ENCODE measurements at regions not wholly inside any gene's neighbourhood (a gene's known extent, or its start where the extent isn't known, plus 50 kb on each side); places are given as distances from the start of the nearest gene placed in this dataset.
"Not testable (repeated sequence)": the region's sequence is repeated elsewhere in the genome, so short reads cannot be mapped to it uniquely, and the experiment has no call there.

DNA sequence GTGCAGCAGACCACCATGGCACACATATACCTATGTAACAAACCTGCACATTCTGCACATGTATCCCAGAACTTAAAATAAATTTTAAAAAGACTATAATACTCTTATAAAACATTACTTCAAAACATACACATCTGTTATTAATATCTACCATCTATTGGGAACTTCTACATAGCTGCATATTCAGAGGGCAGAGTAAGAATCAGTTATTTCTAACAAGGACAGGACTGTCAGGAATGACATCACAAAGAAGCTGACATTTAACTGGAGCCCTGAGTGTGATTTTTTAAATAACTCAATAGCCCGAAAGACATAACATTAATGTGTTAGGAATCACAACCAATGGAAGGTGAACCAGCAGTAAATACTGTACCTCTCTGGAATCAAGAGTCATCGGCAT is 276.7 kb upstream of the ECI2 start:
- no peak for DNase-seq (ENCODE audit: low spot score)

DNA sequence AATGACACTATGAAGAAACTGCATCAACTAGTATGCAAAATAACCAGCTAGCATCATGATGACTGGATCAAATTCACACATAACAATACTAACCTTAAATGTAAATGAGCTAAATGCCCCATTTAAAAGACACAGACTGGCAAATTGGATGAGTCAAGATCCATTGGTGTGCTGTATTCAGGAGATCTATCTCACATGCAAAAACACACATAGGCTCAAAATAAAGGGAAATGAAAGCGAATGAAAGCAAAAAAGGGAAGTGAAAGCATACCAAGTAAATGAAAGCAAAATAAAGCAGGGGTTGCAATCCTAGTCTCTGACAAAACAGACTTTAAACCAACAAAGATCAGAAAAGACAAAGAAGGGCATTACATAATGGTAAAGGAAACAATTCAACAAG is 272.3 kb upstream of the ECI2 start:
- not testable (repeated sequence) for DNase-seq (ENCODE audit: low spot score)

DNA sequence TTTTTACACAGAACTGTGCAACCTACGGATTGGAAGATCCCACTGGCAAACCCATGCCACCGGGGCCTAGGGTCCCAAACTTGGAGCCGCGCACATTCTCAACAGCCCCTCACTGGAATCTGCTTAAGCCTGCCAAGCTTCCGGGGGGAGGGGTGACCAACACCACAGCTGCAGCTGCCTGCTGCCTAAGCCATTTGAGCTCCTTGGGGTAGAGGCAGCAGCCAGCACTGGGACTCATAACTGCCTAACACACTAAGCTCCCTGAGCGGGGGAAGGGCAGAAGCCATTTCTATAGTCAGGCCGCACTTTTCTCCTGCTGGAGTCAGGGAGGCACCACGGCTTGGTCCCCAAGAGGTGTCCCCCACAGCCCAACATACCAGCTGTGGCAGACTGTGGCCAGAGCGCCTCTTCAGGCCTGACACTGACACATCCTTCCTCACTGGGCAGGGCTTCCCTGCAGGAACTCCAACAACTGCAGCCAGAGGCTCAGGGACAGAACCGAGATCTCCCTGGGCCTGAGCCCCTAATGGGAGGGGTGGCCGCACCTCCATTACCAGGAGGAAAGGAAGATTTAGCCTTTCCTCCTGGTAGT is 270.3 kb upstream of the ECI2 start:
- DNase-seq (ENCODE audit: low spot score) = no peak

DNA sequence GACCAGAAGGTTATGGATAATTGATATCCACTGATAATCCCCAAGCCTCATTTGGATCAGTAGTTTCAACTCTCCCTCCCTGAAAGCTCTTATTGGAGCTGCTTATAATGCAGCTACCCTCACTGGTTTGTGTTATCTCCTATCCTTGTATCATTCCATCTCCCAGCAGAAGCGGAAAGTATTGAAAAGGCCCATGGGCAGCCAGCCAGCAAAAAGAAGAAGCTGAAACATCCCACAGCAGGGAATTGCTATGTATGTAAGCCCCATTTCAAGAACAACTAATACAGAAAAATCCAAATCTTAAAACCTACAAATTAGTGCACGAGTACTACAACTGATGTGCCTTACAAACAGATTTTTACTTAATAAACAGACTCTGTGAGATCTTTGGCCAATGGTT is 269.0 kb upstream of the ECI2 start:
- no peak for DNase-seq (ENCODE audit: low spot score)

DNA sequence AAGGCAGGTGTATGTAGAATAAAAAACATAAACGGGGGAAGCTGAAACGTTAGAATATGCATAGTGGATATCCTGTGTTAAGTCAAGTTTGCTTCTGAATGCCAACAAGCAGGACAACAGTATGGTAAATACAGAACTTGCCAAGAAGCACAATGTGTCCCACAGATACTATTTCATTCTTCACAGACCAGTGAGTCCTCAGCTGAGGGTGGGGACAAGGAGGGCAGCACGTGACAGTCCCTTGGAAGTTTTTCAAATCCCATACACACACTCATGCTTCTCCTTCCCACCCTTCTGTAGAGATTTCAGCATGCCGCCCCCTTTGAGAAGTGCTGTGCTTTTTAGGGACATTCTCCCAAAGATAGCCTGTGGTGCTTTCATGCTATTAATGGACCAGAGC is 268.5 kb upstream of the ECI2 start:
- DNase-seq (ENCODE audit: low spot score) = no peak

DNA sequence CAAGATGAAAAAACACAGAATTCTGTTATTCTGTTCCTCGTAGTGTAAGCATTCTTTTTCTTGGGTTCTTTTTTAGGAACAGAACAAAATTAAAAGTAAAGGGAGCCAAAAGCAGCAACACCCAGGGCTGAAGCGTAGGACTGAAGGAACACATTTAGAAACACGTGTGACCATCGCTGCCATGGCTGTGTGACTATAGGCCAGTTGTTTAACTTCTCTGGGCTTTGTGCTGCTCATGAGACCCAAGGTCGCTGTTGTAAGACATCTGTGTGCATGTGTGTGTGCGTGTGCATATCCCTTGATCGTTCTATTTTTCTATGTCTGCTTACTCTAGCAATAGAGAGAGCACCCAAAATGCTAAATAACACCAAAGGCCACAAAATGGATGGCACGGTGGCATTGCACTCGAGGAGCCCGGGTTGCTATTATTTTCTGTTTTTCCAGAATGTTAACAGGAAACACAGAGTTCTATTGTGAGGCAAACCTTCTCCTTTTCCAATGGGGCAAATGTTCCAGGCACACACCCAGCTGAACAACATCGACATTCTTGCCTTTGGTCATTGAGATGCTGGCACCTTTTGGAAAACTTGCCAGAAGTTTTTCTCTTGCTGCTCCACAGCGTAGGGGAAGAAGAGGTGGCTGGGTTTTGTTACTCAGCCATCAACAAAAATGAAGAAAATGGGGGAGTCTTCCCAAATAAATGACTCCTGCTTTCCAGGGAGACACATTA is 267.8 kb upstream of the ECI2 start:
- no peak for DNase-seq (ENCODE audit: low spot score)

DNA sequence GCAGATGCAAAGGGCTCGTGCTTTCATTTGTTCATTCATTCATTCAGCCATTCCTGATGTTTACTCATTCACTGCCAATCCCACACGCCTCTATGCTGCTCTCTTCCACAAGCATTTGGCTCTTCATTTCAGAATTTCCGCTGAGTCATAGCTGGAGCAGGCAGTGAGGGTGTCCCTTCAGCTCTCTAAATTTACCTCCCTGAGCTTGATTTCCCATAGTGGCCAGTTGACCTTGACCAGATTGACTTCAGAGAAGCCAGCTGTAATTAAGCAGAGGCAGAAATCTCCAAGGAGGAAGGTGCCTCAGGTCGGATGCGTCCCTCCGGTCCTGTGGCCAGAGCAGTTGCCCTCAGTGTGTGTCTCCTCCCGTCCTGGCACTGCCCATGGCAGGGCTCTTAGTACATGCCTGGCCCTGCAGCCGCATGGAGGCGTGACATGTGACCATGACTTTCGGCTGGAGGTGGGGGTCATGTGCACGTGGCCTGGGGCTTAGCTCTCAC is 267.2 kb upstream of the ECI2 start:
- DNase-seq (ENCODE audit: low spot score) = no peak

DNA sequence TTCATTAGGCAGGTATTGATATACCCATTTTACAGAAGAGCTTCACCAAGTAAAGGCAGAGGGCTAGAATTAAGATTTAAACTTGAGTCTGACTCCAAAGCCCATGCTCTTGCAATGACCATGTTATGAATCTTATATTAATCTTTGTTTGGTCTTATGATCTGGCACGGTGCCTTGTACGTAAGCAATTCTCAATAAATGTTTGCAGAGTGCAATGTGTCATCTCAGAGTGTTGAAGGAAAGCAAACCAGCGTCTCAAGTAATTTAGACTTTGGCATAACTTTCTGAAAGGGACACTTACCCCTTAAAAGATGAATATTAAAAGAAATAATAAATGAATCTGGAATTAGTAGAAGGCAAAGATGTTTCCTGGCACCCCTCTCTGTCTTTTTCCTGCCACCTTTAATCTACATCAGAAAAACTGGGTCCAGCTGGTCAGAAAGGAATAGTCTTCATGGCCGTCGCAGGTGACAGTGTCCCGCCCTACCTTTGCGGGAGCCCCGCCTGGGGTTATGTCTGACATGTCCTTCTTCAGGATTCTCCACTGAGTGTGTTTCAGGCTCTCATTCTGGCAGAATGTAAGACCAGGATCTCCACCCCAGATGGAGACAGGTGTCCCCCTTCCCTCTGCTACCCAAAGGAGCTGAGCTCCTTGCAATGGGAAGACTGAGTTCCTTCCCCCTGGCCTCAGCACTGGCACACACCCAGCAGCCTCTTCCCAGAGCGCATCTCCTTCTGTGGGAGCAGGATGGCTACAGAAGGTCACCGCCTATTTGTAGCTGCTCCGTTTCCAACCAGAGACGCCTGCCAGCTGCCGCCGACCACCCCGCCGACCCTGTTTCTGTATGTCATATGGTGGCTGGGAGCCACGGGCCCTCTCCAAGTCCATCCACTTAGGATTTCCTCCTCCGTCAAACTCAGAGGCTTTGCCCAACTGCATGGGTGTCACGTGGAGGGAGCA is 266.3 kb upstream of the ECI2 start:
- DNase-seq (ENCODE audit: low spot score) = no peak

DNA sequence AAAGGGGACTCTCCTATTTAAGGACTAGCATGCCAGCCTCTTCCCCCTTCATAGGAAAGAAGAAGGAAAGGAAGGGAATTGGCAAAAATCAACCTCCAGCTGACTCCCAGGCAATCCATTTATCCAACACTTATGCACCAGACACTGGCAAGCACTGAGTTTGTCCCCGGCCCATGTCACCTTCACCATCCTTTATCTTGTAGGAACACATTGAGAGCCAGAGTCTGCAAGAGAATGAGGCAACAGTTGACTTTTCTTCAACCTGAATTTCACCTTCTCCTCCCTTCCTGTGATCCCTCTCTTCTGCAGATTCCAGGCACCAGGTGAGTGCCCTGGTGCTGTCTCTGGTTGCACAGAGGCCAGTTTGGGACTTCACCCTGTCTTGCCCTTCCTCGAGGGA is 264.3 kb upstream of the ECI2 start:
- DNase-seq (ENCODE audit: low spot score) = no peak

DNA sequence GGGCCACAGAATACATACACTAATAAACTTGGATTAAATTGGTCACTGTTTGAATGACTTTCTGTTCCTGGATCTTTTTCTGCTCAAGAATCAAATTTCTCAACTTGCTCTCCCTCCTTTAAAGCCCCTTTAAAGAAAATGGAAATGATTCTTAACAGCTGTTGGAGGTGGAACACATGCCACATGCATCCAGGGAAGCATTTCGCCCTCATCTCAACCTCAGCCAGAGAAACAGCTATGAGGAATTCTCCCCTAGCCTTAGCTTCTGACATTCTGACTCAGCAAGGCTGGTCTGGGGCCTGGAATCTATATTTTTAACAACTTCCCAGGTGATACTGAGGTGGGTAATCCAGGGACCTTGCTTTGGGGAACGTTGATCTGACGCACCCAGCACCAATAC is 263.4 kb upstream of the ECI2 start:
- DNase-seq (ENCODE audit: low spot score) = no peak

DNA sequence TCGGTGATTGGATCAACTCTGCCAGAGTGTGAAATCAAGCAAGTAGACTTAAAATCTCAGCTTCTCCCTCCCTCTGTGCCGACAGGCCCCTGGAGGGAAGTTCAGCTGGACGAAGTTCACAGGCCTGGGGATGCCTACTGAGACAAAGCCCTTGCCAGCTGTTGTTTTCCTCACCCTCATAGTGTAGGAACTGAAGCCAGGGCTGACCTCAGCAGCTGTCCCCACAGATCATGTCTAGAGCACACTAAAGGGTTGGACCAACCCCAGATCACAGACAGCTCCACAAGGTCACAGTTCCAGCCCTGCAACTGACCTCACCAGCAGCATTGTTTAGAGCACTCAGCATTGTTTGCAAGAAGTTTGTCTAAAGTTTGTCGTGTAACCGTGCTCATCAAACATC is 261.9 kb upstream of the ECI2 start:
- no peak for DNase-seq (ENCODE audit: low spot score)

DNA sequence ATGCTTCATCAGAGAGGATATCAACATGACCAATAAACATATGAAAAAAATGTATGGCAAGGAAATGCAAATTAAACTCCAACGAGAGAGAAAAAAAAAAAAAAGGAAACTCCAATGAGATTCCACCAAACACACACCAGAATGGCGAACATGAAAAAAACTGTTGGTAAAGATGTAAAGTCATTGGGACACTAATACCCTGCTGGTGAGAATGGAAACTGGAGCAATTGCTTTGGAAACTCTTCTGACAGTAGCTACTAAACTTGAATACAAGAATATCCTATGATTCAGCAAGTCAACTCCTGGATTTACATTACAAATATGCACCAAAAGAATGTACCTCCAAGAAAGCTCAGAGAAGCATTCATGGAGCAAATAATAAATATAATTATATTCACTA is 260.7 kb upstream of the ECI2 start:
- DNase-seq (ENCODE audit: low spot score) = no peak

DNA sequence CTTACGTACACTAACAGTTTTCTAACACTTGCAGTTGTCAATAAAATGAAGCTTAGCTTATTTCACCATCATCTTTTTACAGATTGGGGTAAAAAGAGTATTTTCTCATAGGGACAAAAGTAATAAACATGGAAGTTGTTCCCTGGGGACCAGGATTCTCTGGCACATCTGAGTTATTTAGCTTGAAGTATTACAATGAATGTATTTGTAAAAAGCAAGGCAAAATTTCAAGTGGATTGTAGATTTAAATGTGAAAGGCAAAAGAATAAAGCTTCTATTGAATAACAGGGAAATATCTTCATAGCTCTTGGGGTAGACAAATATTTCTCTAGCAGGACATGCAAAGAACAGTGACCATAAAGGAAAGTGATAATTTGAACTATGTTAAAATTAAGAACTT is 260.0 kb upstream of the ECI2 start:
- no peak for DNase-seq (ENCODE audit: low spot score)

DNA sequence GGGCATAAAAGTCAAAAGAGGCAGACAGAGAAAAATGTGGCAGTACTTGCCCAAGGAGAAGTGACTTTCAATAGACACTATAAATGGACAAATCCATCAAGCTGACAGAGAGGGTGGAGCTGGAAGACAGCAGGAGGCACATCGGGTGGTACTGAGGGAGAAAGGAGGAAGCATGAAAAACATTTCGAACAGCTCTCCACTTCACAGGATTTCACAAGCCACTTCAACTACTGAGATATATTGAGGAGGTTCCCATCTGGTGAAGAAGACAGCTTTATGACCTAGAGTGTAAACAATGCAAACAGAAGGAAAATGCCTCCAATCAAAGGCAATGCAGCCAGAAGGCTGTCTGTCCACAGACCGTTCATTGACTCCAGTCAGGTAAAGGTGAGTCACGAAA is 259.4 kb upstream of the ECI2 start:
- no peak for DNase-seq (ENCODE audit: low spot score)

DNA sequence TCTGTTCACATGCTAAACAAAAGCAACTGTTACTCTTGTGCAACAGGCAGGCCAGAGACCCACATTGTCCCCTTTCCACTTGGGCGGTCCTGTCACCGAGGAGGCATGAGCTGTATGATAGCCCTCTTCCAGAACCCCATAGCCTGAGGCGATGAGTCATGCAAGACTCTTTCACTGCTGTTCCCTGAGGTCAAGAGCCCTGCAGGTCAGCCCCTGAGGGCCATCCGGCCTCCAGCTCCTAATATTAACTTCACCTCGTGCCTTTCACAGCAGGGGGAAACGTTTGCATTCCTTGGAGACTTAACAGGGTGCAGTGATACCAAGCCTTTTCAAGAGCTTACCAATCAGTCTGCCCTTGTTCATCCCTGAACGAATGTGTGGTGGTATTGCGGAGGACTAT is 253.3 kb upstream of the ECI2 start:
- no peak for DNase-seq (ENCODE audit: low spot score)

DNA sequence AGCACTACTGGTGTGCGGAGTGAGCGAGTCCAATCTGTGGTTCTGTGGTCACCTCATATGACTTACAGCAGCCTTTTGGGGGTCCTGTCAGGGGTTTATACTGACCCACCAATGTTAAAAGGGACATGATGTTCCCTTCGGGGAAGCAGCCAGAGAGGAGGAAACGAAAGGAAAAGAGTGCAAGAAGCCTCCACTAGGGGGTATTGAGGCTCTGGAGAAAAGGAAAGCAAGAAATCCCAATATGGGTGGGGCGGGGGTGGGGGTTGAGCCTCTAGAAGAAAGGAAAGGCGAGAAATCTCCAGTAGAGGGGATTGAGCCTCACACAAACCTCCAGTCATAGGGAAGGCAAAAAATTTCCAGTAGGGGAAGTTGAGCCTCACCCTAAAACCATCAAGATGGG is 249.3 kb upstream of the ECI2 start:
- no peak for DNase-seq (ENCODE audit: low spot score)

DNA sequence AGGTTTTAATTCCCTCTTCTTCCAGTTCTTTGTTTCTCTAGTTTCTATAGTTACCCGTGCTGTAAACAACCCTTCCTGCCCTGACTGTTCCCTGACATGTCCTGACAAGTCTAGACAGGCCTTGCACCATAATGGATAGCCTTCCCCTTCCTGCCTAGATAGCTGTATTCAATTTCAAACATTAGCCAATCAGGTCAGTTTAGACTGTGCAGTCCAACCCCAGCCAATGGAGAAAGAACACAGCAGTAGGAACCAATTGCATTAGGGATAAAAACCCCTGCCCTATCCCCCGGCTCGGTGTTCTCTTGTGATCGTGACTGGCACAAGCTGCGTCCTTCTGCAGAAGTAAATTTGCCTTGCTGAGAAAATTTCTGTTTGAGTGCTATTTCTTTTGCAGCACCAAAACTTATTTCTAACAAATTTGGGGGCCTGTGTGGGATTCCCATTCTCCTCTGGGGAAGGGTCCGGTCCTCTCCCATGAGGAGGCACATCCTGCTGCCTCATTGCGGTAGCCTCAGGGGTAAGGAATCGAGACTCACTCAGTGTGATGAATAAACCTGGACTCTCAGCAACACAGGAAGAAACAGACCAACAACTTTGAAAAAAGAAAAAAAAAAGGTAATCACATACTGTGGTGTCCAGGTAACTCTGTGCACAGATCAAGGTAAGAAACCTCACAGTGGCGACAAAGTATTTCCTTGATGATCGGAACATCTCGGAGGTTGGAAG is 248.7 kb upstream of the ECI2 start:
- DNase-seq (ENCODE audit: low spot score) = no peak

DNA sequence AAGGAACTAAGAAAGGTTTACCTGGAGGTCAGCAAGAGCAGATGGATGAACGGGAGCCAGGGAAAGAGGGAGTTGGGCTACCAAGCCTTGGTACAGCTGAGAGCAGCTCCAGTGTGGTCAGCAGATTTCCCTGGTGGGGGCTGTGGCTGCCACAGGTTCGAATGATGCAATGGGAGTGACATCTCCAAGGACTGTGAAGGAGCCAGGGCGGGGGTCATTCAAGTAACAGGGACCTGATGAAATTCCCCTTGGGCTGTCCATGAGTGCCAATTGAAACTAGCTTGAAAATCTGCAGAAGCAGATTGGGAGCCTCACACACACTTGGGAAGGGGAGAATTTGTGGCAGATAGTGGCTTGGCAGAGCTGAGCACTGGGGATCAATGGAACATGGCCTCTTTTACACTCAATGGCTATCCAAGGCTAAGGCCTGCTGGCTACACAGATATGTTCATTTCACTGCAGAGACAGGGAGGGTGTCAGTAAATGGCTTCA is 247.0 kb upstream of the ECI2 start:
- no peak for DNase-seq (ENCODE audit: low spot score)

DNA sequence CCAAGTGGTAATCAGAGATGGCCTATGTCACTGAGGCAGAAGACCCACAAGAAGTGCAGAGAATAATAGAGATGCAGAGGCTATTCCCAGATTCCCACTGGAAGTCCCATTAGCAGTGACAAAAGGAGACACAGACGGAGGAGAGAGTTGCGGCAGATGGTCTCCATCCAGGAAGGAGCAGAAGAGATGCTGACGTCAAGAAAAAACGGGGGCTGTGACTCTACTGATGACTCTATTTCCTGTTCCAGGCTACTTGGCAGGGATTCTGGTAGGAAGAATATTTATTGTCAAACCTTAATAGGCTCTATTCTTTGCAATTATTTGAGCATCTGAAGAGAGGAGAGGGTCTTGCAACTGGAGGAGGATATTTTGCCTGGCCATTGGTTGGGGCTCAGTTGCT is 246.0 kb upstream of the ECI2 start:
- no peak for DNase-seq (ENCODE audit: low spot score)

DNA sequence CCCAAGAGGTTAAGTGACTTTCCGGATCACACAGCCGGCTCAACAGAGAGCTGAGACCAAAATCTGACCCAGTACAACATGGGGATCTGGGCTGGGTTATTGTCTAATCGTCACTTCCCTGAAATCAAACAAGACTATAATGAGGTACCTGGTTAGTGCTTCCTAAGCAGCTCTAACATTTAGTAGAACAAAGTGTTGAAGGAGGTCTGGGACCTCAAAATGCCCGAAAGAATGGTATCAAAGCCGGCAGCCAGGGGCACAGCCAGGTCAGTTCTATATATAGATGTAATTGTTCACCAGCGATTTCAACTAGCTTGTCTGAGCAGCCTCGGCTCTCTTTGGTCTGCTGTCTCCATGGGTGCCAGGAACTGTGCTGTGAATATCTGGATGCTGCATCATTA is 245.5 kb upstream of the ECI2 start:
- DNase-seq (ENCODE audit: low spot score) = no peak

DNA sequence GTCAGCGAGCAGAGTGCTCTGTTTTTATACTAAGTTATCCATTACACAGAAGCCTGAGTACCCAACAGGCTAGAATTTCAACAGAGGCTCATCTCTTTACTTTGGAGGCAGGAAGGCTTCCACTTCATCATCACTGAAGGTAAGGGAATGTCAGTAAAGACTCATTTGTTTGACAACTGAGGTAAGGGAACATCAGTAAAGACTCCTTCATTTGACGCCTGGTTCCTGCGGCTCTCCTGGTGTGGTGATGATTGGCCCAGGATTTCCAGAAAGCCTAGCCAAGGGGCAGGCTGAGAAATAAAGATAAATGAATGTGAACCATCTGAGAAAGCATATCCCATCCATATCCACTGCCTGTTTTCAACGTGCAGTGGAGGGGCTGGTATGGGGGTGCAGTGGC is 244.6 kb upstream of the ECI2 start:
- no peak for DNase-seq (ENCODE audit: low spot score)

Data from mucosa of gallbladder (tissue), 1 donor.